ENCODE measurements at regions not wholly inside any gene's neighbourhood (a gene's known extent, or its start where the extent isn't known, plus 50 kb on each side); places are given as distances from the start of the nearest gene placed in this dataset.

- no peak overlapping the region for H3K4me3 Mint-ChIP-seq
- DNase-seq (ENCODE audit: low read depth, low spot score): no peak
- no peaks in the 10 kb centered on the region for H3K4me1 Mint-ChIP-seq
- TF ChIP-seq CTCF (conservative IDR thresholded peaks at IDR 0.05): no peak
- H3K9me3 Mint-ChIP-seq: no peaks in the 10 kb centered on the region
- H3K36me3 Mint-ChIP-seq (ENCODE audit: low read depth): no peaks in the 10 kb centered on the region
- no peak overlapping the region for H3K27ac Mint-ChIP-seq (ENCODE audit: unreplicated experiment)
- H3K27me3 Mint-ChIP-seq (ENCODE audit: low read depth): peaks cover 4% of the 10 kb centered on the region
These were observed 78.3 kb upstream of the ADAMTS16 start for GRCh38 chr5:5061836-5062235.

DNA sequence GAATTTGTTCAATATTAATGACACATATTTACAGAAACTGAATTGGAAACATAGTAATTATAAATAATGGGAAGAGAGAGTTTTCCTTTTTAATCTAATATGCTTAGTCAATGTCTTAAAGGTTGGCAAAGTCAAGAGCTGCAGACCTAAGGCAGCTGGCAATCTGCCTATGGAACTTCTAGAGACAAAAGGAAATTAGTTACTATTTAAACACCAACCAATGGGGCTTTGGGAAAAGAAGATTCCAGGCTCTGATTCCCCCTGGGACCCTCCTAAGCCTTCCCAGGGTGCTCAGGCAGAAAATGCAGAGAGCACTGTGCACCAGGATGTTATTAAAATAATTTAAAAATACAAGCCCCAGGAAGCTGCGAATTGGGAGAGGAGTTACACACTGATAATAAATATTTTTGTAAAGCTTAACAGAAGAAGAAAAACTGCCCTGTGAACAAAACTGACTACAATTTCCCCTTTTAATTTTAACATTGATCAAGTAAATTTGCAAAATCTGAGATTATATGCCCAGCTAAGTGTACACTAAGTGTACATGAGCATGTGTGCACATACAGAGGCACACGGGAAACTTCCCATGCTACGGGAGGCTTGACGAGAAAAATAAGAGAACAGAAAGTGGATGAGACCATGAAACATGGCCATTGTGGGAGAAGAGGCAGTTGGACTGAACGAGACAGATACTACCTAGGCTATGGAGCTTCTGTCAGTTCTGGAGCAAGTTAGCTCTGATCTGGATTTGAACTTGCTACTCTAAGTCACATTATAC, 77.4 kb upstream of the ADAMTS16 start:
- H3K27ac Mint-ChIP-seq (ENCODE audit: unreplicated experiment): no peak overlapping the region
- TF ChIP-seq CTCF (conservative IDR thresholded peaks at IDR 0.05): no peak
- H3K36me3 Mint-ChIP-seq (ENCODE audit: low read depth): no peaks in the 10 kb centered on the region

GRCh38 chr5:5063533-5063953, 76.6 kb upstream of the ADAMTS16 start:
- H3K36me3 Mint-ChIP-seq (ENCODE audit: low read depth): no peaks in the 10 kb centered on the region
- no peaks in the 10 kb centered on the region for H3K4me1 Mint-ChIP-seq
- TF ChIP-seq CTCF (conservative IDR thresholded peaks at IDR 0.05): peak; percentile 41
- H3K4me3 Mint-ChIP-seq: no peak overlapping the region
- H3K9me3 Mint-ChIP-seq: no peaks in the 10 kb centered on the region
- H3K27me3 Mint-ChIP-seq (ENCODE audit: low read depth): no peaks in the 10 kb centered on the region
- no peak overlapping the region for H3K27ac Mint-ChIP-seq (ENCODE audit: unreplicated experiment)
- no peak for DNase-seq (ENCODE audit: low read depth, low spot score)

More for the DNA sequence above, 77.4 kb upstream of the ADAMTS16 start:
- Mint-ChIP-seq H3K4me1 (no peaks in the 10 kb centered on the region), H3K9me3 (no peaks in the 10 kb centered on the region), H3K4me3 (no peak overlapping the region), H3K27me3 (ENCODE audit: low read depth) (peaks cover 2% of the 10 kb centered on the region)
- DNase-seq (ENCODE audit: low read depth, low spot score): no peak

DNA sequence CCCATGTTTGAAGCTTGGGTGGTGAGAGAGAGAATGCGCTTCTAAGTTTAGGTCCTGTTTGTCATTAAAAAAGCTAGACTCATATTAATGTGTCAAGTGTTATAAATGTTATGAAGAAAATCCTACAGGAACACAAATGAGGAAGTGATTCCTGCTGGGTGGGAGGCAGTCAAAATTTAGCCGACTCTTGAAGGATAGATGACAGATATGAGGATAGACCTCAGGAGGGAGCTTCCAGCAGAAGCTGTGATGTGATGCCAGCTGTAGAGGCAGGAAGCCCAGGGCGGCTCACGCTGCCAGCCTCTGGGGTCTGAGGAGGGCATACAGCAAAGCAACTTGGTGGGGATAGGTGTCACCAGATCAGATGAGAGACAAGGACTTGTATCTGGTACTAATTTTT, 74.7 kb upstream of the ADAMTS16 start:
- TF ChIP-seq CTCF (conservative IDR thresholded peaks at IDR 0.05): no peak
- Mint-ChIP-seq H3K4me3 (no peak overlapping the region), H3K36me3 (ENCODE audit: low read depth) (no peaks in the 10 kb centered on the region), H3K4me1 (peaks cover 13% of the 10 kb centered on the region), H3K9me3 (no peaks in the 10 kb centered on the region), H3K27me3 (ENCODE audit: low read depth) (no peaks in the 10 kb centered on the region), H3K27ac (ENCODE audit: unreplicated experiment) (no peak overlapping the region)
- DNase-seq (ENCODE audit: low read depth, low spot score): no peak

- Mint-ChIP-seq H3K27me3 (ENCODE audit: low read depth) (no peaks in the 10 kb centered on the region), H3K4me3 (no peak overlapping the region), H3K27ac (ENCODE audit: unreplicated experiment) (no peak overlapping the region), H3K4me1 (peaks cover 20% of the 10 kb centered on the region), H3K9me3 (no peaks in the 10 kb centered on the region), H3K36me3 (ENCODE audit: low read depth) (no peaks in the 10 kb centered on the region)
- no peak for TF ChIP-seq CTCF (conservative IDR thresholded peaks at IDR 0.05)
- no peak for DNase-seq (ENCODE audit: low read depth, low spot score)
These were observed 73.6 kb upstream of the ADAMTS16 start for GRCh38 chr5:5066276-5067186.

Measured in neural crest cell (in vitro differentiated cells).